HCT116 (cell line): ENCODE measurements at regions not wholly inside any gene's neighbourhood (a gene's known extent, or its start where the extent isn't known, plus 50 kb on each side); places are given as distances from the start of the nearest gene placed in this dataset.

Source experiments
- ATAC-seq: fragments of 200-7000 bp; cut with Tn5 transposase; 2 replicates; pipeline ENCODE4 v1.9.1; 2020; ENCODE audit warnings: mild to moderate bottlenecking, moderate library complexity
- BruUV-seq: library from RNA; stranded (reverse); fragments of 400-500 nt; replicated peaks from 2 replicates; lab custom pipeline; 2021; lab: Mats Ljungman, UMichigan
- CTCF ChIA-PET: fragments of 300-600 bp; sonication (Branson Sonifier 250); formaldehyde crosslinking; loops from one replicate; lab custom pipeline; 2021; ENCODE audit warnings: antibody characterized with exemption; lab: Charles Lee
- POLR2A ChIA-PET: fragments of 300-600, 350-600 bp; sonication (Branson Sonifier 250); formaldehyde crosslinking; loops from one replicate; lab custom pipeline; 2021; ENCODE audit warnings: antibody characterized with exemption; lab: Charles Lee
- RAD21 ChIA-PET, 2 experiments: fragments of 300-600 bp; sonication (Branson Sonifier 250); formaldehyde crosslinking; loops; one replicate each; lab custom pipeline; 2023; ENCODE audit warnings: low total read pairs in 2 of 2; ENCODE audit not compliant: uncharacterized antibody in 2 of 2, unreplicated experiment in 2 of 2, low non-redundant PET in 1 of 2; lab: Charles Lee
- DNase-seq: peaks from one replicate; pipeline ENCODE4 v3.0.0-alpha.2; 2010; ENCODE audit warnings: low read depth, low spot score
- H2AFZ ChIP-seq: fragments of 200-600 bp; shearing (Covaris generic), sonication (generic); 2 replicates; pipeline ENCODE4 v1.6.1; 2017; ENCODE audit warnings: low read depth, mixed run types, mixed read lengths, antibody characterized with exemption, low read length; ENCODE audit not compliant: poor library complexity, severe bottlenecking
- H3K27ac ChIP-seq: 2 replicates; pipeline ENCODE4 v1.5.1; 2012; ENCODE audit warnings: low read depth, low read length
- H3K27me3 ChIP-seq: fragments of 200-600 bp; sonication (generic); 2 replicates; pipeline ENCODE4 v1.6.1; 2016; ENCODE audit warnings: mixed run types, low read length, mixed read lengths; ENCODE audit not compliant: insufficient read depth
- H3K36me3 ChIP-seq, 2 experiments: fragments of 200-500 bp in 1 of 2; fragments of 200-600 bp in 1 of 2; sonication (Bioruptor generic) in 1 of 2; sonication (generic) in 1 of 2; 2 replicates each; pipeline versions ENCODE4 v1.5.1 to v1.6.1; 2014 to 2016; ENCODE audit warnings: low read length in 2 of 2, inconsistent platforms in 1 of 2, mixed read lengths in 1 of 2, mixed run types in 1 of 2; ENCODE audit not compliant: insufficient read depth in 2 of 2, control insufficient read depth in 1 of 2
- H3K4me1 ChIP-seq, 2 experiments: fragments of 200-600 bp in 1 of 2; sonication (generic) in 1 of 2; 2 replicates each; pipeline versions ENCODE4 v1.5.1 to v1.6.1; 2012 to 2017; ENCODE audit warnings: low read length in 2 of 2, inconsistent platforms in 1 of 2, mild to moderate bottlenecking in 1 of 2, mixed read lengths in 1 of 2, mixed run types in 1 of 2, moderate library complexity in 1 of 2; ENCODE audit not compliant: insufficient read depth in 2 of 2, control insufficient read depth in 1 of 2
- H3K4me2 ChIP-seq: fragments of 200-600 bp; sonication (generic); 2 replicates; pipeline ENCODE4 v1.6.1; 2017; ENCODE audit warnings: mixed run types, low read length, mixed read lengths
- H3K4me3 ChIP-seq, 2 experiments: fragments of 200-600 bp in 1 of 2; sonication (generic) in 1 of 2; replicated peaks in 1 of 2; 2 replicates each; pipeline ENCODE4 v1.5.1; 2011 to 2016; ENCODE audit warnings: low read length in 2 of 2, control low read depth in 1 of 2, low read depth in 1 of 2, mild to moderate bottlenecking in 1 of 2, mixed read lengths in 1 of 2, mixed run types in 1 of 2
- H3K79me2 ChIP-seq: fragments of 200-600 bp; sonication (generic); 2 replicates; pipeline ENCODE4 v1.6.1; 2017; ENCODE audit warnings: mild to moderate bottlenecking, mixed run types, low read length, moderate library complexity, mixed read lengths; ENCODE audit not compliant: insufficient read depth
- H3K9ac ChIP-seq: fragments of 200-600 bp; sonication (generic); 2 replicates; pipeline ENCODE4 v1.6.1; 2016; ENCODE audit warnings: low read length, mixed read lengths
- H3K9me2 ChIP-seq: fragments of 200-600 bp; sonication (generic), shearing (Covaris generic); 2 replicates; pipeline ENCODE4 v1.6.1; 2017; ENCODE audit warnings: mixed run types, mild to moderate bottlenecking, moderate library complexity; ENCODE audit not compliant: insufficient read depth
- H3K9me3 ChIP-seq, 2 experiments: fragments of 200-500 bp in 1 of 2; fragments of 200-600 bp in 1 of 2; sonication (Bioruptor generic) in 1 of 2; sonication (generic) in 1 of 2; 2 replicates each; pipeline ENCODE4 v1.6.1; 2014 to 2017; ENCODE audit warnings: low read length in 2 of 2, mixed read lengths in 2 of 2, inconsistent platforms in 1 of 2, low read depth in 1 of 2, mild to moderate bottlenecking in 1 of 2, mixed run types in 1 of 2, moderate library complexity in 1 of 2; ENCODE audit not compliant: control insufficient read depth in 1 of 2, insufficient read depth in 1 of 2
- H4K20me1 ChIP-seq: fragments of 200-600 bp; sonication (generic), shearing (Covaris generic); 2 replicates; pipeline ENCODE4 v1.6.1; 2017; ENCODE audit warnings: mixed run types, mild to moderate bottlenecking, moderate library complexity; ENCODE audit not compliant: insufficient read depth
- CBX3 ChIP-seq: IDR thresholded peaks from 2 replicates; pipeline ENCODE4 v1.6.1; 2012; ENCODE audit warnings: low read depth
- CEBPB ChIP-seq: IDR thresholded peaks from 2 replicates; pipeline ENCODE4 v1.6.1; 2012; ENCODE audit warnings: low read depth
- EGR1 ChIP-seq: IDR thresholded peaks from 2 replicates; pipeline ENCODE4 v1.6.1; 2012; ENCODE audit warnings: low read depth
- EZH2phosphoT487 ChIP-seq: fragments of 200-600 bp; IDR thresholded peaks from 2 replicates; pipeline ENCODE4 v1.6.1; 2018; ENCODE audit warnings: antibody characterized with exemption, borderline replicate concordance
- FOSL1 ChIP-seq: IDR thresholded peaks from 2 replicates; pipeline ENCODE4 v1.6.1; 2012; ENCODE audit warnings: low read depth
- POLR2A ChIP-seq: IDR thresholded peaks from 2 replicates; pipeline ENCODE4 v1.7.0; 2011; ENCODE audit warnings: borderline replicate concordance; ENCODE audit not compliant: insufficient read depth, insufficient read length; ENCODE audit errors: extremely low read depth
- POLR2AphosphoS5 ChIP-seq: IDR thresholded peaks from 2 replicates; pipeline ENCODE4 v1.6.1; 2011; ENCODE audit warnings: mild to moderate bottlenecking, low read depth, low read length, moderate library complexity
- RAD21 ChIP-seq: IDR thresholded peaks from 2 replicates; pipeline ENCODE4 v1.6.1; 2012; ENCODE audit warnings: low read depth, mild to moderate bottlenecking
- SIN3A ChIP-seq: IDR thresholded peaks from 2 replicates; pipeline ENCODE4 v1.6.1; 2012; ENCODE audit warnings: low read depth
- SP1 ChIP-seq: IDR thresholded peaks from 2 replicates; pipeline ENCODE4 v1.6.1; 2012; ENCODE audit warnings: low read depth
- SRF ChIP-seq: IDR thresholded peaks from 2 replicates; pipeline ENCODE4 v1.6.1; 2012; ENCODE audit warnings: low read depth
- TCF7L2 ChIP-seq: IDR thresholded peaks from 2 replicates; pipeline ENCODE4 v1.7.0; 2011; ENCODE audit warnings: borderline replicate concordance, inconsistent platforms; ENCODE audit not compliant: insufficient read depth, insufficient read length; ENCODE audit errors: extremely low read depth
- YY1 ChIP-seq: IDR thresholded peaks from 2 replicates; pipeline ENCODE4 v1.6.1; 2011; ENCODE audit warnings: low read length, low read depth, moderate library complexity, mild to moderate bottlenecking; ENCODE audit not compliant: insufficient replicate concordance; ENCODE audit errors: extremely low read depth
- ZFX ChIP-seq: fragments of 450-650 bp; IDR thresholded peaks from 2 replicates; pipeline ENCODE4 v1.6.1; 2017
- intact Hi-C: fragments of 100-400 bp; cut with micrococcal nuclease; formaldehyde crosslinking; loops from 2 replicates; pipeline ENCODE4 v1.10.0; 2022
- TF ChIP-seq, protein P1 (sequence below): IDR thresholded peaks from 2 replicates; pipeline ENCODE4 v1.6.1; 2012
- TF ChIP-seq, protein P2 (sequence below), 3 experiments: fragments of 200-600 bp in 1 of 3; sonication (generic) in 1 of 3; IDR thresholded peaks in 2 of 3; conservative IDR thresholded peaks in 1 of 3; 2 replicates each; pipeline ENCODE4 v1.5.1; 2012 to 2017; ENCODE audit warnings: low read depth in 2 of 3, low read length in 2 of 3, antibody characterized with exemption in 1 of 3, borderline replicate concordance in 1 of 3, control low read depth in 1 of 3, mild to moderate bottlenecking in 1 of 3, mixed read lengths in 1 of 3, mixed run types in 1 of 3, moderate library complexity in 1 of 3; ENCODE audit not compliant: insufficient read depth in 1 of 3
- TF ChIP-seq, protein P3 (sequence below): IDR thresholded peaks from 2 replicates; pipeline ENCODE4 v1.6.1; 2012
- TF ChIP-seq, protein P4 (sequence below): IDR thresholded peaks from 2 replicates; pipeline ENCODE4 v1.6.1; 2012; ENCODE audit warnings: low read depth
- TF ChIP-seq, protein P5 (sequence below): IDR thresholded peaks from 2 replicates; pipeline ENCODE4 v1.6.1; 2011; ENCODE audit warnings: mild to moderate bottlenecking, low read length, moderate library complexity; ENCODE audit not compliant: insufficient replicate concordance; ENCODE audit errors: extremely low read depth

DNA sequence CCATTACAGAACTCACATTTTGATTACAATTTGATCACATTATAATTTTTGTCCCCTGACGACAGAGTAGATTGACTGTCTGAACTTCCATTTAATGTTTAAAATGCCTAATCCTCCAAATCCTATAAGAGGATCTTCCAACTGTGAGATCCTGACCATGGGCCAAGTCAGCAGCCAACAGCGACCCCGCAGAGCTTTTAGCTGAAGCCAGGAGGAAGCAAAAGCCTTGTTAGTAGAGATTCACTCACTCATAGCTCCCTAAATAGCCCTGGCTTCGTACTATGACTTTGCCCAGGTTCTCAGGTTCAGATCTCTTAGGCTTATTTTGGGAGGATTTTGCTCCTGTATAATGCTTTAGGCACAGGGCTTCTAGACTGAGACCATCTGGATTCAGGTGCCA is 413.1 kb downstream of the NKX6-1 start:
- TF ChIP-seq CBX3 (no peak), FOSL1 (no peak), EGR1 (no peak), ZFX (no peak), TCF7L2 (no peak), POLR2A (no peak), YY1 (no peak), SIN3A (no peak), POLR2AphosphoS5 (no peak), SP1 (no peak), SRF (no peak), CEBPB (no peak), EZH2phosphoT487 (no peak), RAD21 (no peak)
- TF ChIP-seq, protein P1, sequence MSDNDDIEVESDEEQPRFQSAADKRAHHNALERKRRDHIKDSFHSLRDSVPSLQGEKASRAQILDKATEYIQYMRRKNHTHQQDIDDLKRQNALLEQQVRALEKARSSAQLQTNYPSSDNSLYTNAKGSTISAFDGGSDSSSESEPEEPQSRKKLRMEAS: no peak
- TF ChIP-seq, protein P2, sequence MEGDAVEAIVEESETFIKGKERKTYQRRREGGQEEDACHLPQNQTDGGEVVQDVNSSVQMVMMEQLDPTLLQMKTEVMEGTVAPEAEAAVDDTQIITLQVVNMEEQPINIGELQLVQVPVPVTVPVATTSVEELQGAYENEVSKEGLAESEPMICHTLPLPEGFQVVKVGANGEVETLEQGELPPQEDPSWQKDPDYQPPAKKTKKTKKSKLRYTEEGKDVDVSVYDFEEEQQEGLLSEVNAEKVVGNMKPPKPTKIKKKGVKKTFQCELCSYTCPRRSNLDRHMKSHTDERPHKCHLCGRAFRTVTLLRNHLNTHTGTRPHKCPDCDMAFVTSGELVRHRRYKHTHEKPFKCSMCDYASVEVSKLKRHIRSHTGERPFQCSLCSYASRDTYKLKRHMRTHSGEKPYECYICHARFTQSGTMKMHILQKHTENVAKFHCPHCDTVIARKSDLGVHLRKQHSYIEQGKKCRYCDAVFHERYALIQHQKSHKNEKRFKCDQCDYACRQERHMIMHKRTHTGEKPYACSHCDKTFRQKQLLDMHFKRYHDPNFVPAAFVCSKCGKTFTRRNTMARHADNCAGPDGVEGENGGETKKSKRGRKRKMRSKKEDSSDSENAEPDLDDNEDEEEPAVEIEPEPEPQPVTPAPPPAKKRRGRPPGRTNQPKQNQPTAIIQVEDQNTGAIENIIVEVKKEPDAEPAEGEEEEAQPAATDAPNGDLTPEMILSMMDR (IDR thresholded peaks at IDR 0.05 in 2 of 3, conservative IDR thresholded peaks at IDR 0.05 in 1 of 3; ENCODE audit: borderline replicate concordance in 1 of 3, insufficient read depth in 1 of 3, low read depth in 2 of 3, low read length in 2 of 3): no peak
- TF ChIP-seq, protein P3, sequence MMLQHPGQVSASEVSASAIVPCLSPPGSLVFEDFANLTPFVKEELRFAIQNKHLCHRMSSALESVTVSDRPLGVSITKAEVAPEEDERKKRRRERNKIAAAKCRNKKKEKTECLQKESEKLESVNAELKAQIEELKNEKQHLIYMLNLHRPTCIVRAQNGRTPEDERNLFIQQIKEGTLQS: no peak
- TF ChIP-seq, protein P4, sequence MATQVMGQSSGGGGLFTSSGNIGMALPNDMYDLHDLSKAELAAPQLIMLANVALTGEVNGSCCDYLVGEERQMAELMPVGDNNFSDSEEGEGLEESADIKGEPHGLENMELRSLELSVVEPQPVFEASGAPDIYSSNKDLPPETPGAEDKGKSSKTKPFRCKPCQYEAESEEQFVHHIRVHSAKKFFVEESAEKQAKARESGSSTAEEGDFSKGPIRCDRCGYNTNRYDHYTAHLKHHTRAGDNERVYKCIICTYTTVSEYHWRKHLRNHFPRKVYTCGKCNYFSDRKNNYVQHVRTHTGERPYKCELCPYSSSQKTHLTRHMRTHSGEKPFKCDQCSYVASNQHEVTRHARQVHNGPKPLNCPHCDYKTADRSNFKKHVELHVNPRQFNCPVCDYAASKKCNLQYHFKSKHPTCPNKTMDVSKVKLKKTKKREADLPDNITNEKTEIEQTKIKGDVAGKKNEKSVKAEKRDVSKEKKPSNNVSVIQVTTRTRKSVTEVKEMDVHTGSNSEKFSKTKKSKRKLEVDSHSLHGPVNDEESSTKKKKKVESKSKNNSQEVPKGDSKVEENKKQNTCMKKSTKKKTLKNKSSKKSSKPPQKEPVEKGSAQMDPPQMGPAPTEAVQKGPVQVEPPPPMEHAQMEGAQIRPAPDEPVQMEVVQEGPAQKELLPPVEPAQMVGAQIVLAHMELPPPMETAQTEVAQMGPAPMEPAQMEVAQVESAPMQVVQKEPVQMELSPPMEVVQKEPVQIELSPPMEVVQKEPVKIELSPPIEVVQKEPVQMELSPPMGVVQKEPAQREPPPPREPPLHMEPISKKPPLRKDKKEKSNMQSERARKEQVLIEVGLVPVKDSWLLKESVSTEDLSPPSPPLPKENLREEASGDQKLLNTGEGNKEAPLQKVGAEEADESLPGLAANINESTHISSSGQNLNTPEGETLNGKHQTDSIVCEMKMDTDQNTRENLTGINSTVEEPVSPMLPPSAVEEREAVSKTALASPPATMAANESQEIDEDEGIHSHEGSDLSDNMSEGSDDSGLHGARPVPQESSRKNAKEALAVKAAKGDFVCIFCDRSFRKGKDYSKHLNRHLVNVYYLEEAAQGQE: no peak
- TF ChIP-seq, protein P5, sequence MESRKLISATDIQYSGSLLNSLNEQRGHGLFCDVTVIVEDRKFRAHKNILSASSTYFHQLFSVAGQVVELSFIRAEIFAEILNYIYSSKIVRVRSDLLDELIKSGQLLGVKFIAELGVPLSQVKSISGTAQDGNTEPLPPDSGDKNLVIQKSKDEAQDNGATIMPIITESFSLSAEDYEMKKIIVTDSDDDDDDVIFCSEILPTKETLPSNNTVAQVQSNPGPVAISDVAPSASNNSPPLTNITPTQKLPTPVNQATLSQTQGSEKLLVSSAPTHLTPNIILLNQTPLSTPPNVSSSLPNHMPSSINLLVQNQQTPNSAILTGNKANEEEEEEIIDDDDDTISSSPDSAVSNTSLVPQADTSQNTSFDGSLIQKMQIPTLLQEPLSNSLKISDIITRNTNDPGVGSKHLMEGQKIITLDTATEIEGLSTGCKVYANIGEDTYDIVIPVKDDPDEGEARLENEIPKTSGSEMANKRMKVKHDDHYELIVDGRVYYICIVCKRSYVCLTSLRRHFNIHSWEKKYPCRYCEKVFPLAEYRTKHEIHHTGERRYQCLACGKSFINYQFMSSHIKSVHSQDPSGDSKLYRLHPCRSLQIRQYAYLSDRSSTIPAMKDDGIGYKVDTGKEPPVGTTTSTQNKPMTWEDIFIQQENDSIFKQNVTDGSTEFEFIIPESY: no peak
- CTCF ChIA-PET: no interaction called here

More for the DNA sequence above, 413.1 kb downstream of the NKX6-1 start:
- Histone ChIP-seq H4K20me1 (no peaks in the 10 kb centered on the region), H2AFZ (no peak overlapping the region), H3K36me3 (no peaks in the 10 kb centered on the region), H3K9ac (no peak overlapping the region), H3K27me3 (no peaks in the 10 kb centered on the region), H3K4me3 (no peak overlapping the region), H3K4me2 (no peak overlapping the region), H3K79me2 (no peaks in the 10 kb centered on the region), H3K9me3 (no peaks in the 10 kb centered on the region), H3K4me1 (no peaks in the 10 kb centered on the region), H3K9me2 (no peaks in the 10 kb centered on the region), H3K27ac (no peak overlapping the region)
- POLR2A ChIA-PET: no interaction called here
- intact Hi-C loops: no loop called here
- no peak for ATAC-seq
- RAD21 ChIA-PET: no interaction called here
- BruUV-seq: no TSS peak
- no peak for DNase-seq
